AG08395 (cell line): ENCODE measurements at regions not wholly inside any gene's neighbourhood (a gene's known extent, or its start where the extent isn't known, plus 50 kb on each side); places are given as distances from the start of the nearest gene placed in this dataset.

ENCODE experiments used
- DNase-seq: peaks from one replicate; pipeline ENCODE4 v3.0.0; 2012; ENCODE audit warnings: mixed read lengths, low spot score

GRCh38 chr3:76698136-76698706, 341.7 kb upstream of the ROBO2 start:
- DNase-seq: no peak

DNA sequence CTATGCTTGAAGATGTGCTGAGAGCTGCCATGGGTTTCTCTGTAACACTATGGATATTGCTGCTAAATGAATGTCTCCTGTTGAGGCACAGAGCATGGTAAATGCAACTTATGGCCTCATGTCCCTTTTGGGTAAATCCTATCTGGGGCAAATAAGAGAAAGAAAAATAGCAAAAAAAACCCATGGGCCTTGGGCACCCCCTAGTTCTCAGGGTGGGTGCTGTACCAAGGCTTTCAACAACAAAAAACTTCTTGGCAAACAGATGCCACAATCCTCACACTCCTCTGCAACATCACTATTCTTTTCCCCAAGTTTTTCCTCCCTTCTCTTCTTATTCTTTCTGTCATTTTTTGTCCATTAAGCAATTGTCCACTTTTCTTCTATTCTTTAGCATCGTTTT, 340.1 kb upstream of the ROBO2 start:
- no peak for DNase-seq

DNA sequence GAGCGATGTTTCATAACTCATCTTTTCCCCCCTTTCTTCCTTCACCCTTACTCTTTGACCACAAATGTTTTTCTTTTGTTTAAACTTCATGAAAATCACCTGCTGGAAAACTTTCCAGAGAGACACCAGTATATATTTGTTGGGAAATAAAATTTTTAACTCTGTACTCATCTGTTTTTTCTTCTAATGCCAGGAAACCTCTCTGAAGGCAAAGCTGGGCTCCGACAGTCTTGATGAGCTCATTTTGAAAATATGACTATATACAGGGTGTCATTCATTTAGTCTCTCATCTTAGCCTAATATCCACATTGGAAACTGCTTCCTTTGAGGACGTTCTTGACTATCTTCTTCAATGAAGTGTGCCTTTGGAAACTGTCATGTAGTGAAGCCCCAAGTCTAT, 339.6 kb upstream of the ROBO2 start:
- no peak for DNase-seq

GRCh38 chr3:76702676-76703075, 337.2 kb upstream of the ROBO2 start:
- no peak for DNase-seq

- DNase-seq: no peak
Measured at GRCh38 chr3:76715426-76715825, 324.5 kb upstream of the ROBO2 start.

- no peak for DNase-seq
Measured at GRCh38 chr3:76723366-76723765, 316.5 kb upstream of the ROBO2 start.

DNA sequence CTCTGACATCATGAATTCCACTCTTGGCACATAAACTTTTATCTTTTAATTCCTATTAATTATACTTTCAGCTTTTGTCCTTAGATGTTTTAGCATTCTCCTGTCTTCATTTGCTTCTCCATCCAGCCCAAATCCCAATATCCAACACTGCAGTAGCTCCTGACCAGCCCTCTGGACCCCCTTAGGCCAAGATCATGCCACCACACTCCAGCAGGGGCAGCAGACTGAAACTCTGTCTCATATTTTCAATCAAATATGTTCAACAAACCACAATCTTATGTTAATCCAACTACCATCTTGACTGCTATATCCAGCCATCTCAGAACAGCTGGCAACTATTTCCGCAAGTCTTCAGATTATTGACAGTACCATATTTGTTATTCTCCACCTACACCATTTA, 315.8 kb upstream of the ROBO2 start:
- no peak for DNase-seq

GRCh38 chr3:76724706-76725105, 315.2 kb upstream of the ROBO2 start:
- no peak for DNase-seq

- DNase-seq: no peak
Measured at GRCh38 chr3:76726034-76726433, 313.9 kb upstream of the ROBO2 start.

DNA sequence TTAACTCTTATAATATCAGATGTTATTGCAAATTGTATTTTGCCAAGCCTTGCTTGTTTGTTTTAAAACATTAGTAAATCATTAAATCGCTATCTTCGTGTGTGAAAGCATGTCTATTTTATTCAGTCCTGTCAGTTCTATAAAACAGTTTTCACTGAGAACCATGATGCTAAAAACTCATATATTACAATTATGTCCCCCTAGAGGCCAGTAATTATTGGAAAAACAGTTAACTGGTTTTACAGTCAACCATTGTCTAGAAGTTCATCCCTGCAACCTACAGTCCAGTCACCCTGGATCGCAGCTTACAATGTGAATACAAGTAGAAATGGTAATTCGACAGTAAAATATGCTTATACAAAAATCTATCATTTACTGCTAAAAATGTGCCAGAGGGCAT, 311.5 kb upstream of the ROBO2 start:
- DNase-seq: no peak

GRCh38 chr3:76731471-76731870, 308.4 kb upstream of the ROBO2 start:
- DNase-seq: no peak

- no peak for DNase-seq
Measured at GRCh38 chr3:76733073-76733759, 306.7 kb upstream of the ROBO2 start.

DNA sequence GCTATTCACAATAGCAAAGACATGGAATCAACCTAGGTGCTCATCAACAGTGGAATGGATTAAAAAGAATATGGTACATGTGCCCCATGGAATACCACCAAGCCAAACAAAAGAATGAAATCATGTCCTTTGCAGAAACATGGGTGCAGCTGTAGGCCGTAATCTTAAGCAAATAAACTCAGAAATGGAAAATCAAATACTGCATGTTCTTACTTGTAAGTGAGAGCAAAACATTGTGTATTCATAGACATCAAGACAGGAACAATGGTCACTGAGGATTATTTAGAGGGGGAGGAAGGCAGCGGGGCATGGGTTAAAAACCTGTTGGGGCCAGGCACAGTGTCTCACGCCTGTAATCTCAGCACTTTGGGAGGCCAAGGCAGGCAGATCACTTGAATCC, 304.7 kb upstream of the ROBO2 start:
- DNase-seq: no peak

DNA sequence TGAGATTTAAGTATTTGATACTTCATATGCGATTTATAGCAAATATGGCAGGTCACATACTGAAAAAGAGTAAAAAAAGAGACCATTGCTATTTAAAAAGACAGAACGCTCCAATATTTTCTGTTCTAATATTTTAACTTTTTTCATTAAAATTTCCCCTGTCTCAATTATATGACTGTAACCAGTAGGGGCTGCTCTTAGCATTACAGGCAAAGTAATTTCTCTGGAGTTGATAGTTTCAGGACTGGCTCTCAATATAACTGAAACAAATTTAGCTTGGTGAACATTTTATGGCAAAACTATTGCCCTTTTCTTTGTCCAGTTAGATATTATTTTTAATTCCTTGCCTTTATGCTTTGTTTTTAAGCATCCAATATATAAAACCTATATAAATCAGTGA, 286.3 kb upstream of the ROBO2 start:
- no peak for DNase-seq

DNA sequence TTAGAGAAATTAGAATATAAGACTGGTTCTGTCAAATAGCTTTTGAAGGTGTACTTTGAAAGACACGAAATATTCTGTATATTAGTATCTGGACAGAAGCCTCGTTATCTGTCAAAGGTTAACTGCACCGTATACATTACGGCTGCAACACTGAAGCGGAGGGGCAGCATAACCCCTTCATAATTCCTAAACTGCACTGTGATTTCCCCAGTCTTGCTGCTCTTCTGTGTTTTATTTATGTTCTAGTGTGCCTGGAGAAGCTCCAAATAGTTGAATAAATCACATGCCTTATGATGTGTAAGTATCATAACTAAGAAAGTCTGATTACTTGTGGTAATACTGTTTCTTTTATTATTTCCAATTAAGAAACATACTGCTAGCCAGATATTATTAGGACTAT, 285.7 kb upstream of the ROBO2 start:
- no peak for DNase-seq

DNA sequence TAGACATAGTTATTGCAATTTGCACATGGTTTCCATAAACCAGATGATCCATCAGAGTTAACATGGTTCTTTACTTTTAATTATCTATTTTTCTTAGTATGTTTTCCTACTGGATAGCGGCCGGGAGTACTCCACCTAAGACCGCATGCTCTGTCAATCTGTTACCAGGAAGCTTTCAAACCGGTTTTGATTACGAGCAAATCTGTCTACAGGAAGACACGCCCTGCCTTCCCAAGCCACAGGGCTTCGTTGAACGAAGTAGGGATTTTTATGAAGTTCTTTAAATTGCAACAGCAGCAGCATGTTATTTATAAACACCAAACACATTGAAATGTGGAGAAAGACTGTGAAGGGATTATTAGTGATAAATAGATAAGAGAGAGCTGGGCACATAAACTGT, 283.3 kb upstream of the ROBO2 start:
- no peak for DNase-seq

GRCh38 chr3:76760336-76760735, 279.6 kb upstream of the ROBO2 start:
- no peak for DNase-seq

GRCh38 chr3:76765511-76765910, 274.4 kb upstream of the ROBO2 start:
- no peak for DNase-seq

DNA sequence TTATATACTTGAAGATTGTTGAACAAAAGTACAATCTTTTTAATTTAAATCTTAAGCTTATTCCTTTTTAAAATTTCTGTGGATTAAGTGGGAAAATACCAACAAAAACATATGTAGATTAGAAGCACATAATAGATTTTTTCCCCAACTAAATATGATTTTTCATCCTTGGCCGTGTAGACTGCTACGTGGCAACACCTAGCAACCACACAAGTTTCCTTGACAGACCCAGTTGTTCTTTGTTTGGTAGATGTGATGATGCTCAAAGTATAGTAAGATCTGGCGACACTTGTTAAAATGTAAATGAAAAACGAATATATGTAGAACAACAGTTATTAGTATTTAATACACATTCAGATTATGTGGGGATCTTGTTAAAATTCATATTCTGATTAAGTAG, 271.0 kb upstream of the ROBO2 start:
- no peak for DNase-seq

DNA sequence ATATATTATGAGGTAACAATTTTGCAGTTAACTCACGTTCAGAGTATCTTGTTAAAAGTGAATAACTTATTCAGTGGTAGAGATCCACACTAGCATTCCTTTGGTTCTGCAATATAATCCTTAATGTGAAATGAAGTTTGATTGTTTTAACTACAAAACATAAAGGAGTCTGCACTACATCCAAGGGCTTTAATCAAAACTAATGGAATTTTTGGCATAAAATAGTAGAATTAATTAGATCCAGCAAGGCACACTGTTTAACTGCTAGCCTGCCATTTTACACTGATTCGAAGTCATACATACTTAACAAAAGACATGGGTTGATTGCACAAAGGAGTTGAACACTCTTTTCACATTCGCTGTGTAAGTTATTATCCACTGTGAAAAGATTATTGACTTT, 263.0 kb upstream of the ROBO2 start:
- no peak for DNase-seq

GRCh38 chr3:76788206-76788605, 251.7 kb upstream of the ROBO2 start:
- no peak for DNase-seq

DNA sequence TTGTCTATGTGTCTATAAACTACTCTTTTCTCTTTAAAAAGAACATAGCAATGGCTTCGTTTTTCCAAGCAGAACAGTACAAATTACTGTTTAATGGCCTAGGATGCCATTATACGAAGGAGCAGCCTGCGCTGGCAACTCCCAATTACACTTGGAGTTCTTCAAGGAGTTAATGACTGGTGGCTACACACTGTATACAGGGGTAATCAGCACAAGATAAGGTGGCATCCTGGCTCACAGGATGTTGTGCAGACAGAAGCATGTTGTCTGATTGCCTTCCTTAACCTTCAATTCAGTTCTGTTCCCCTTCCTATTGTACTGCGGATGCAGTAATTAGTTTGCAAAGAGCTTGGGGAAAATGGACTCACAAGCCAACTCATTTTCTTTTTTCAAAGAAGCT, 250.7 kb upstream of the ROBO2 start:
- DNase-seq: no peak

DNA sequence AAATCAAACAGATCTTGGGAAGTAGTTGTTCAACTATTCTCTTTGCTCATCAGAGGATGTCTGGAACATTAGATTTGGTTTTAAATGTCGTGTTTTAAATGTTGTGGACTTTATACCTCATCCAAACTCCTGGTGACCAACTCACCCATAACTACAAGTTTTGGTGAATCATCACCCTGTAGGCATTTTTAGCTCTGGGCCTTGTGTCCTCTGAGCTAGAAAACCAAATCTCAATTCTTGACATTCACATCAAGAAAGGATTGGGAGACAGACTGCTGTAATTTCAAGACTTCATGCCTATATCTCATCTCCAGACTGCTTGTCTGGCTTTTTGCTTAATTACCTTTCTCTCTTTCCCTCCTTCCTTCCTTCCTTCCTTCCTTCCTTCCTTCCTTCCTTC, 228.5 kb upstream of the ROBO2 start:
- no peak for DNase-seq

DNA sequence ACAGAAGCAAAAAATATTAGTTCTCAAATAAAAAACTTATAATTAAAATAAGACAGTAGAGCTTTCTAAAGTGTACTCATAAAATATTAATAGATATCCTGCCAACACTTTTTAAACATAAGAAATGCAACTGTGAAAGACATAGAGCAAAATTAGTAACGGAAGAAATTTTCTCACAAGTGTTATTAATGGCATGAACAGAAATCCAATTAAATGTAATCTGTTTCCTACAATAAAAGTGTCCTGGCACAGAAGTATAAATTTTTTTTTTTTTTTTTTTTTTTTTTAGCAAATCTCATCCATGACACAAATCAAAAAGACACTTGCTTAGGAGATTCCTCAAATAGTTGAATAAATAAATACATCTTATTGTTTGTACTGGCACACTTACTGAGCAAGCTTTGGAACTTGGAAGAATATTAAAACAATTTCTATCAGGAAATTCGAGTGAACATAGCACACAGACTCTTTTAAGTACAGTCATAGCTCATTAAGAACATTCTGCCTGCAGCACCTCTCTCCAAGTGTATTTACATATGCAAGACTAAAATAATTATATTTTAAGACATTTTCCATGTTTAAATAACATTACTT, 227.2 kb upstream of the ROBO2 start:
- no peak for DNase-seq
